NCI-H345 treated with DMSO at 0.1 percent for 48 hours (cell line): ENCODE measurements at regions not wholly inside any gene's neighbourhood (a gene's known extent, or its start where the extent isn't known, plus 50 kb on each side); places are given as distances from the start of the nearest gene placed in this dataset.

Experiments used
- DNase-seq: peaks from one replicate; lab custom pipeline; 2025; ENCODE audit not compliant: unreplicated experiment; lab: John Stamatoyannopoulos, UW

- DNase-seq, result no peak
These were observed 419.6 kb upstream of the RASGEF1B start for GRCh38 chr4:81891005-81891996.

DNA sequence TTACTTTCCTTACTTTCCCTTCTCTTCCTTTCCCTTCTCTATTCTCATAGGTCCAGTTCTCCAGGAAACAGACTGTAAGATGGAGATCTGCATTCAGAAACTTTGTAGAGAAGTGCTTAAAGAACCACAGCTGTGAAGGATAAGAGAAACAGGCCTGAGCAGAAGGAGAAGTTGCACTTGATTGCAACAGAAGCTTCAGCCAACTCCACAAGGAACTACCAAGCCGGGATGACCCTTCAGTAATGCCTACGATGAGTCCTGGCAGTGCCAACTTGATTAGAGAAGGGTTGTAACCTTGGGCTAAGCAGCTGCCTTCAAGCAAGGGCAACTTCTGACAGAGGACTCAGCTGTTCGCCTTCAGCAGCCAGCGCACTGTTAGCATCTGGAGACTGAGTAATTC lies 413.3 kb upstream of the RASGEF1B start:
- DNase-seq, result no peak

DNA sequence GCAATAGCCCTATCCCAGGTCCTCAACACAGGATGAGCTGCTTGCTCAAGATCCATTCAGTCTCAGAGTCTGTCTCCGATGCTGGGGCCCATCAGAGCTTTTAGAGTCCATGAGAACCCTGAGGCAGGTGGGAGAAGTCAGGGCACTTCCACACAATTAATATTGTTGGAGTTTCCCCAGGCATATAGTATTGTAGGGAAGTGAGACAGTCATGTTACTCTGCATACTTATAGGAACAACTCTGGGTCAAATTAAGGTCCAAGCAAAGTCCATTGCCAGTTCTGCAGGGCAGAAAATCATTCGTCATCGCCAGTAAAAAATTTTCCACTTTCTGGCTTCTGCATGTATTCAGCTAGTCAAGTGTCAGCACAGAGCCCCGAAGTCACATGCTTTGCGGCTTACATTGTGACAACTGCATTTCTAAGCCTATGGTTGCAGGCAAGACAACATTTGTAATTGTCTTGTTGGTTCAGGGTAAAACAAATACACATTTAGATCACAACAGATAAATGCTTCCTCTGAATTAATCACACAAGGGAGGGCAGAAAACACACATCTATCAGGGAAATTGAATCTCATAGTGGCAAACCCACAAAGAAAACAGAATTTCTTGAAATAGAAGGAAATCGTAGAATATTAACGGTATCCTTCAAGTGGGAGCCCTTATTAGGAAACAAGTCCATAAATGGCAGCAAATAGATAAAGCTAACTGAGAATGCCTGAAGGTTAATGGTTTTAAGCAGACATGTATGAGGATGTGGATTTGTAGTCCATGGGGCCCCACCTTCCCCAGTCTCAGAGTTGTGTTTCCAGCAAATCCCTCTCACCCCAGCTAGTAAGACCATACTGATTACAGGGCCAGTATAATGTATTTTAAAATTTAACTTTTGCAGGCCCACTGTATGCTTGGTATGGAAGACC lies 412.1 kb upstream of the RASGEF1B start:
- DNase-seq, result no peak

- no peak for DNase-seq
These were observed 411.3 kb upstream of the RASGEF1B start for GRCh38 chr4:81883004-81883403.

GRCh38 chr4:81881855-81882621 lies 410.3 kb upstream of the RASGEF1B start:
- no peak for DNase-seq

DNA sequence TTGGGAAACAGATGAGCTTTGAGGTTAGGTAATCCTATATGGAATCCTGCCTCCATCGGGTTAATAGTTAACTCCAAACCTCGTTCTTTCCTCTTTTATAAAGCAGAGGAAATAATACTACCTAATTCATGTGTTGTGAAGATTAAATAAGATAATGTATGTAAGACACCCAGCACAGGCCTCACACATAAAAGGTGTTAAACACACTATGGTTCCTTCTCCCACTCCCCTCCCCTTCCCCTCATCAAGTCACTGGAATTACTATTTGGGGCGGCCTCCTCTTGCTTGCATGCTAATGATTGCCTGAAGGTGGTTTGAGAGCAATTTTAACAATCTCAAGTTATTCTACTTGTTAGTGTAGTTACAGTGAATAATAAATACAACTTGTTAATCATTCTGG lies 404.4 kb upstream of the RASGEF1B start:
- DNase-seq, result no peak

GRCh38 chr4:81874661-81875515 lies 403.2 kb upstream of the RASGEF1B start:
- DNase-seq, result no peak

DNA sequence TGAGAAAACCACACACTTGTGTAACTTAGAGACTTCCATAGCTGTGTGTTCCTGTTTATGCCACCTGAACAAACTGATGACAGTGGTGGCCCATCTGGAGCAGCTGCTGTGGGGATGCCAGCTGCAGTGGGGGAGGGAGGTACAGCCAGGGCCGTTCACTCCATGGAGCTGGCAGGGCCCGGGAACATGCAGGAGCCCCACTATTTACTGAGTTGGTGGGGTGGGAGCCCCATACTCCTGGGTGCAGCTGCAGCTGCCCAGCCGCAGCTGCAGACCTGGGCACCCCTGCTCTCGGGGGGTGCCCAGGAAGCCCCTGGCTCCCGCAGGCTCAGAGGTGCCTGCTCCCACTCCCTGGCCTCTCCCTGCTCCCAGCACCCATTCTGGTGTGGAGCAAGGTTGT lies 398.6 kb upstream of the RASGEF1B start:
- no peak for DNase-seq

DNA sequence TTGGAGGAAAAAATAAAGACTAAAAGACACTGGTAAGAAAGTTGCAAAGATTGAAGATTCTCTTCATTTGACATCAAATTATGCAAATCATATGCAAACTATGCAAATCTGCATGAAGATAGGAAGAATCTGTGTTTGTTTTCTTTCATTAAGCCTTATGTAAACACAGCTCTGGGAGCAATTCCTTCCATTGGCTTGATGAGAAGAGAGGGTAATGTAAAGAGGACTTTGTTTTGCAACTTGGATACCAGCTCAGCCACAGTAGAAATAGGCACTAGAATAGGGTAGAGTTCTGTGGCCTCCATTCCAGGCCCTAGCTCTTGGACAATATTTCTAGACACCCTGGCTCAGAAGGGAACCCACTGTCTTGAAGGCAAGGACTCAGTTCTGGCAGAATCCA lies 388.4 kb upstream of the RASGEF1B start:
- no peak for DNase-seq

DNA sequence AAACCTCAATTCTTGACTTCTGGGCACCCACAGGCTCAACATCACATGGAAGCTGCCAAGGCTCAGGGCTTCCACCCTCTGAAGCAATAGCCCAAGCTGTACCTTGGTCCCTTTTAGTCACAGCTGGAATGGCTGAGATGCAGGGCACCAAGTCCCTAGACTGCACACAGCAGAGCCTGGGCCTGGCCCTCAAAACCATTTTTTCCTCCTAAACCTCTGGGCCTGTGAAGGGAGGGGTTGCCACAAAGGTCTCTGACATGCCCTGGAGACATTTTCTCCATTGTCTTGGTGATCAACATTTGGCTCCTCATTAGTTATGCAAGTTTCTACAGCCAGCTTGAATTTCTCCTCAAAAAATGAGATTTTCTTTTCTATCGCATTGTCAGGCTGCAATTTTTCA lies 382.7 kb upstream of the RASGEF1B start:
- no peak for DNase-seq

DNA sequence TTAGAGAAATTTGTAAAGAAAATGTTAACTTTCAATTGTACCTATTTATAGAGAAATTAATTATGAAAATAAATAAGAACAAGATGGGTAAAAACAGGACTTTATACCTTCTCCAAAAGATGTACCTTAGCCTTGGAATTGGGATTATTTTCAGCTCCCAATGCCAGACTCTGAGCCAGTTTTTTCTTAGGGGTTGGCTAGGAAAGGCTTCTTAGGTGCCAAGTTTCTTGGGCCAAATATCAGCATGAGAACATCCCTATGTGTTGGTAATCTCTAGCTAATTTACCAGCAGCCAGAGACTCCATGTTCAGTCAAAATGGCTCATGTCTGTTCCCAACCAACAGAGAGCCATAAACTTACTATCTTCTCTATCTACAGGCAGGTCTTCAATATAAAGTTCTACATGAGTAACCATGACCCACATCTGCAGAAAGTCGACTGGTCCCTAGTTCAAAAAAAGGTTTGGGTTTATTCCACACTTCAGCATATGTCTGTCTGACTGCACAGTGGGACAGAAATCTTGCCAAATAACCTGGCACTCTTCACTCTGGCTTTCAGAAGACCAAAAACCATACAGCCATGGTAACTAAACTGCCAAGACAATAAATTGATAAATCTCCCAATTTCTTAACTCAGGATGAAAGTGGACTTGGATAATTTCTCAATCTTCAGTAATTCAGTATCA lies 380.5 kb upstream of the RASGEF1B start:
- DNase-seq, result no peak

DNA sequence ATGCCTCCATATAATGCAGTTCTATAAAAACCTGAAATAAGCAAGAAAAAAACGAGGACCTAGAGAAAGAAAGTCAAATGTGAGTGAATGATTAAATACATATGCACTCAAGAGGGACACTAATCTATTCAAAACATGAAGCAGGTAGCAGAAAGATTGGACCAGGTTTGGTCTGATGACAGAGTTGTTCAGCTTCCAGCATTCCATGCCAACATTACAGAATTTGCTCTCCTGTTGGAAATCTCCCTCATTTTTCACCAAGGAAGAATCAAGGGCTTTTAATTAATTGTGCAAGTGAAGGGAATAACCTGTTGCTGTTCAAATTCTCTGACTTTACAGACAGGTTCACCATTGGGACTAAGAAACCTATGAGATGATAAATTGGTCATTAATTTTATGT lies 379.0 kb upstream of the RASGEF1B start:
- no peak for DNase-seq

DNA sequence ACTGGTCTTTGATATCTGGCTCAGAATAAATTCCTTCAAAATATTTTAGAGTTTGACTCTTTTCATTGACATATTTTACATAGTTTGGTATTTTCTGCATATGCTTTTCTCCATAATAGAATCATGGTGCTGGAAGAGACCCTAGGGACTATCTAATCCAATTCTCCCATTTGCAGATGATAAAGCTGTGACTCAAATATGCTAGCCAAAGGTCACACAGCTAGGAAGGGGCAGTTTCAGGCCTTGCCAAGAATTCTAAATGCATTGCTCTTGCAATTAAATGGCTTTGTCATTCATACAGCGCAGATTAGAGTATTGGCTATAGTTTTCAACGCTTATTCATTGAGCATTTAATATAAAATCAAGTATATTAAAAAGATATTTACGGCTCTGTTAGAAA lies 374.1 kb upstream of the RASGEF1B start:
- DNase-seq, result no peak

GRCh38 chr4:81845273-81845672 lies 373.6 kb upstream of the RASGEF1B start:
- no peak for DNase-seq

GRCh38 chr4:81844717-81845116 lies 373.0 kb upstream of the RASGEF1B start:
- DNase-seq, result peak; percentile 73

- peak; percentile 40 for DNase-seq
These were observed 367.8 kb upstream of the RASGEF1B start for GRCh38 chr4:81839347-81840042.

GRCh38 chr4:81838586-81838985 lies 366.9 kb upstream of the RASGEF1B start:
- DNase-seq, result no peak

DNA sequence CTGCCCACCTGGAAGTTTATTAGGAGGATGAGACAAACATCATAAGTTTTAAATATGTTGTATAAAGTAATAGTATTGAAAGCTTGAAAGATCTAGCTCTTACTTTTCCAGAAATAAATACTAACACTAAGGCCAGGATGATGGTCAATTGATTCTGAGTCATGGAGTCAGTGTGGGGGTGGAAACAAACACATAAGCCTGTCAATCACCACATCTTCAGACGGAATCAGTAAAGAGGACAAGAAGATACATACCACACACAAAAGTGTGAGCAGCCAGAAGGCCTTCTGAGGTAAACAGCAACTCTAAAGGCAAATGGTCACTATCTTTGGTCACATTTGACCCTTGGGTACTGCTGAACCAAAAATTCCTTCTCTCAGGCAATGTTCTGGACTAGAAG lies 365.0 kb upstream of the RASGEF1B start:
- no peak for DNase-seq

GRCh38 chr4:81833576-81833975 lies 361.9 kb upstream of the RASGEF1B start:
- DNase-seq, result no peak
